HG03575 (cell line): ENCODE measurements at regions not wholly inside any gene's neighbourhood (a gene's known extent, or its start where the extent isn't known, plus 50 kb on each side); places are given as distances from the start of the nearest gene placed in this dataset.

Experiments used
- ATAC-seq: cut with Tn5 transposase; IDR thresholded peaks from one replicate; pipeline ENCODE4 v1.9.1; 2021; ENCODE audit not compliant: unreplicated experiment, insufficient number of reproducible peaks, low FRiP score; ENCODE audit errors: extremely low read depth

DNA sequence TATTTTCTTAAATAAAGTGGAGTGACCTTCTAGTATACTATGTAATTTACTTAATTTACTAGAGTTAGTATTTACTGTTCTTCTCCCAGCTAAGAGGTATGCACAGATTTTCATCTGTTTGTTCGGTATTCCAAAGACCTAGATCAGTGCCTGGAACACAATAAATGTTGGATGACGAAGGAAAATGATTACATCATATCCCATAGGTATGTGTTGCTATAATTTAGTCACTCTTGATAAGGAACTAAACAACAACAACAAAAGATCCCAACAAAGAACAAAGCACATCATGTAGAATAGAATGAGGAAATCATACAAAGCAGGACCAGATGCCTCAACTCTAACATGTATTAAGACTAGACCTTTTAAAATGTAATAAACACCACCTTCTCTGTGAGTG is 89.6 kb upstream of the ADGRF1 start:
- no peak for ATAC-seq

DNA sequence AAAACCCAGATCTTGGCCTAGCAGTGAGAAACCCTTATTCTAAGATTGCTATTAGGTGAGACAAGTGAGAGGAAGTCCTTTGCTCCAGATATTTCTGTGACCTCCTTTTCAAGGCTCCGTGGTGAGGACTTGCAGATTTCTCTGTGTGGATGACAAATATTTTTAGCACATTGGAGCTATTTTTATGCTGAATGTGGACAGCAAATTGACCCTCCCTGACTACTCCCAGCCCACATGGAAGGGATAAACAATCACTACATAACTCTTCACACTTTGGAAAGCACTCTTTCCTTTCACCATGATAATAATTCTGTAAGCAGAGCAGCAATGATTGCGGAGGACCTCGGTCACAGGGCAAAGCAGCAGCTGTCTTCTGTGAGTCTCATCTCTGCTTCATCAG is 88.0 kb upstream of the ADGRF1 start:
- no peak for ATAC-seq

DNA sequence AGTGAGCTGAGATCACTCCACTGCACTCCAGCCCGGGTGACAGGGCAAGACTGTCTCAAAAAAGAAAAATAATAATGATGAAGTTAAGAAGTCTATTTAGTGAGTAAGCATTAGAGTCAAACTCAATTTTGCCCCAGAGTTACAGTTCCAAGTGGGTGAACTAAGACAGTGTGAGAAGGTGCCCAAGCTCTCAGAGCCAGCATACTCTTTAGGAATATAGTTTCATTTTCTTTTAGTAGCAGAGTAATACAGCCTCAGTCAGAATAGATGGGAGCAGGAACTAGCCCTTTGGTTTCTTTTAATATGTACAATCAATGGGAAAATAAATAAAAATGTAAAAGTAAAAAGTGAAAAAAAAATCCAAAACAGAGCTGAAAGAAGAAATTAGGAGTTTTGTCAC is 87.0 kb upstream of the ADGRF1 start:
- ATAC-seq: no peak

DNA sequence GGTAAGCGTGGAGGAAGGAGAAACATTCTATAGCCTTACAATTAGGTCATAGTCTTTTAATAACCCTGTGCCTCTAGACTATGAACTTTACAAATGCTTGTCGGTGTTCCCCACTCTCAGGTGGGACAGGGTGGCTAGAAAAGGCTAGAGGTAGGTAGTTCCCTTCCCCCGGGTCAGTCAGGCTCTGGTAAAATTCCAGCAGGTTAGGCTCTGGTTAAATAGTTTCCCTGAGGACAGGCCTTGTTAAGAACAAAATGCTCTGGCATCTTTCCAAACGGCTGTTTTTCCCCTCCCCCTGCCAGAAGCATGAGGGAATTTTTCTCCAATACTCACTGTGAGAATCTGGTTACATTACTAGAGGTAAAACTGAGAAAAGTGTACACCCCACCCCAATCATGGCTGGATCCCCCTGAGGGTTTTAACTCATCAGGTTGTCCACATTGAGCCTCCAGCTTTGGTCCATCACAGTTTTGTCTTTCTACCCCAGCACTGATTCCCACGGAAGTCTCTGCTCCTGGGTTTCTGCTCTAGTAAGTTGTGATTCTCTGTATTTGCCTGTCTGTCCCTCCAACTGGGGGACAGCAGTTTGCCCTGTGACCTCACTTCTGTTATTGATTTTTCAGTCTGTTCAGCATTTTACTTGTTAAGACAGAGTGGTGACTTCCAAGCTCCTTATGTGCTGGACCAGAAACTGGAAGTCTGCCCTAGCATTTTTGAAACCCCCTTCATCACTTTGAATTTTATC is 84.7 kb upstream of the ADGRF1 start:
- no peak for ATAC-seq

DNA sequence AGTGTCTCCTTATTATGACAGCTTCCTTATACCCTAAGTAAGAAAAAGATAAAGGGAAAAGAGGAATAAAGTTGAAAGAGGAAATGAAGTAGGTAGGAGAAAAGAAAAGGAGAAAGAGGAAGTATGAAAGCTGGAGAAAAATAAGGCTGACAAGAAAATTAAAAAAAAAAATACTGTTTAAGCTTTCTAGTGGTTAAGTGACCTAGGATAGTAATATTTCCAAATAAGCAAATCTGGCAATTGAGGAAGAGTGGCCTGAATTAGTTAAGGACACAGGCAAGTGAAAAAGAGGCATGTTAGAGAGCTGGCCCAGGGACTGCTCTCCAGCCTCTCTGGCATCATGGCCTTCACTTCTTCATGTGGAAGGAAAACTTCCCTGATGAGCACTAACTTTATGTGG is 76.5 kb upstream of the ADGRF1 start:
- no peak for ATAC-seq

DNA sequence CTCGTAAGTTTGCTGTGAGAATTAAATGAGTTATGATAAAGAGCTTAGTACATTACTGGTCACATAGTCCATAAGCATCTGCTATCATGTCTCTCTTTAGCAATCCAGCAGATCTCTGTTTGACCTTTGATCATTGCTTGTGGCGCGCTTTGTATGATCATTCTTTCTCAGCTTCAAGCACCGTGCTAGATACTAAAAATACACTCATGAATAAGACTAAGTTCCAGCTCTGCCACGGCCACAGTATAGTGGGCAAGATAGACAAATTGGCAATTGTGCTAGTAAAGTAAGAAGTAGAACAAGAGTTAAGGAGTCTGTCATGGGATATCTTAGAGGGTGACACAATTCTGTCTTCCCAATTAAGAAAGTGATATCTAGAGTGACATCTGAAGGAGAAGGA is 75.2 kb upstream of the ADGRF1 start:
- no peak for ATAC-seq

- no peak for ATAC-seq
These were observed 74.5 kb upstream of the ADGRF1 start for GRCh38 chr6:47116606-47117005.

DNA sequence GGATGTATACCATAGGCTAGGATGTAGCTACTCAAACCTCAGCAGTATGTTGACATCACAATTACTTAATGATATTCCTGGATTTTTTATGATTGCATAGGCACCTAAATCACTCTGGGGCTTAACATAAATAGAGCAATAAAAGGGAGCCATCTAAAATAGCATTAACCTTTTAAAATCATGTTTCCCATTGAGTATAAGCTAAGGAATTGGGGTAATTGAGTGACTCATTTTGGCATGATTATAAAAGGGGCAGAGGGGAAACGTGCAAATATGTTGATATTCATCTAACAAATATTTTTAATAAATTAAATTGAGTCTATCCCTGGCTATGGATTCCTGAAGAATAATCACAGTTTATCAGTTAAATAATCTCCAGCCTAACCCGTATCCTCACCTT is 74.0 kb upstream of the ADGRF1 start:
- no peak for ATAC-seq

DNA sequence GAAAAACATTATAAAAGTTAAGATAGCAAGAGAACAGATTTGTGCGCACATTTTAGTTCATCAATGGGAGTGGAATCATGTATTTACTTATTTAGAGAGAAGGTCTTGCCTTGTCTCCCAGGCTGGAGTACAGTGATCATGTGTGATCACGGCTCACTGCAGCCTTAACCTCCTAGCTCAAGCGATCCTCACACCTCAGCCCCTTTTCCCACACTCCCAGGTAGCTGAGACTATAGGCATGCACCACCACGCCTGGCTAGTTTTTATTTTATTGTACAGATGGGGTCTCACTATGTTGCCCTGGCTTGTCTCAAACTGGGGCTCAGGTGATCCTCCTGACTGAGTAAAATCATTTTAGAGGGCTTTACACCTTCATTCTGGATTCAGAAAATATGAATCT is 72.3 kb upstream of the ADGRF1 start:
- no peak for ATAC-seq

DNA sequence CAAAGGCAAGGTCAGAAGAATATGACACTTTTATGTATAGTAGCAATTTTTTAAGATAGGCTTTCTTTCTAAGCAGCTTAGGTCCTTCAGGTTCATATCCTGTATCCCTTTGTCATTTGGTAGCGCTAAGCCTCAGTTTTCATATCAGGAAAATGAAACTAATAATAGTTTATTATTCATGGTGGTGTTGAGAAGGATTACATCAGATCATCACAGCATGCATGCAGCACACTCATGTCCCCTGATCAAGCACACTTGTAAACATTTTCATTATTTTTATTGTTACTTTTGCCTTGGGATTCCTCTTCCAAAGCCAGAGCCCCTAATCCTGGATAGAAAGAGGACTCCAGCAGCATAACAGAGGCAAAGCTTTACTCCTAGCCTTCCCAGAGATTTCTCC is 70.2 kb upstream of the ADGRF1 start:
- no peak for ATAC-seq

- no peak for ATAC-seq
These were observed 69.6 kb upstream of the ADGRF1 start for GRCh38 chr6:47111685-47112084.

DNA sequence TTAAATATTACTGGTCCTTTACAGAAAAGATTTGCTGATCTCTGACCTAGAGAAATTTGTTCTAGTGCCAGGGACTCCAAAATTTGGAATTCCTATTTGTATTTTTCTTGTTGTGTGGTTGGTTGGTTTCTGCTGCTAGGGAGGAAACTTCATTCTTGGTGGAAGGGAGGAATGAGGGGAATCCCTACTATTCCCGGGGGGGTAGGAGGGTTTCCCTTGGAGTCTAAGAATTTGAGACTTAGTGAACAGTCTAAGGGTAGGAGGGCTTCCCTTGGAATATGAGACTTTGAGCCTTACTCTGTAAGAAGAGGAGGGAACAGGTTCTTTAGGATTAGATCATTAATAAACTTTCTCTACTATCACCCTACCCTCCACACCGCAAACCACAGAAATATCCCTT is 67.1 kb upstream of the ADGRF1 start:
- ATAC-seq: no peak

DNA sequence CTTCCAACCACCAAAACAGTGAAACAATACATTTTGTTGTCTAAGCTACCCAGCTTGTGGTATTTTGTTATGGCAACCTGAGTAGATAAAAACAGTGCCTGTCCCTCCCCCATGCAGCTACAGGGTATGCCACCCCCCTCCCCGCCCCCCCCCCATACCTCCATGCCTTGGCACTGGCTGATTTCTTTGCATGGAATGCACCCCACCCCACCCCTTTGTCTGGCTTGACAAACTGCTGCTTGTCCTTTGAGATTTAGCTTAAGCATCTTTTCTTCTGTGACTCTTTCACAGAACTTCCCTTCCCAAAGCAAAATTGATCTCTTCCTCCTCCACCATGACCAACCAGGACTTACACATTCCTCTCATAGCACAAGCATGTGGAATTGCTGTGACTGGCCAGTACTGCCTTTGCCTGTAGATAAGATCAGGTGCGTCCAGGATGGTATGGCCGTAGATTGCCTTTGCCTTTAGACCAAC is 64.6 kb upstream of the ADGRF1 start:
- ATAC-seq: no peak

DNA sequence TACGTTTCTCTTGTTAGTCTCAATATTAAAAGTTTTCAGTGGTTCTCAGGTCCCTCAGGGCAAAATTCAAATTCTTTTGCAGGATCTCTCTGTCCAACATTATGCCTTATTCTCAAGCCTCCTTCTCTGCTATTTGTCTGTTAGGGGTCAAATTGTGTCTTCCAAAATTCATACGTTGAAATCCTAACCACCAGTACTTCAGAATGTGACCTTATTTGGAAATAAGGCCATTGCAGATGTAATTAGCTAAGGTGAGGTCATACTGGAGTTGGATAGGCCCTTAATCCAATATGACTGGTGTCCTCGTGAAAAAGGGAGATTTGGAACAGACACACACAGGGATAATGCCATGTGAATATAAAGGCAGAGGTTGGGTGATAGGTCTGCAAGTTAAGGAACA is 64.1 kb upstream of the ADGRF1 start:
- no peak for ATAC-seq

- ATAC-seq: no peak
These were observed 63.5 kb upstream of the ADGRF1 start for GRCh38 chr6:47105469-47106178.

DNA sequence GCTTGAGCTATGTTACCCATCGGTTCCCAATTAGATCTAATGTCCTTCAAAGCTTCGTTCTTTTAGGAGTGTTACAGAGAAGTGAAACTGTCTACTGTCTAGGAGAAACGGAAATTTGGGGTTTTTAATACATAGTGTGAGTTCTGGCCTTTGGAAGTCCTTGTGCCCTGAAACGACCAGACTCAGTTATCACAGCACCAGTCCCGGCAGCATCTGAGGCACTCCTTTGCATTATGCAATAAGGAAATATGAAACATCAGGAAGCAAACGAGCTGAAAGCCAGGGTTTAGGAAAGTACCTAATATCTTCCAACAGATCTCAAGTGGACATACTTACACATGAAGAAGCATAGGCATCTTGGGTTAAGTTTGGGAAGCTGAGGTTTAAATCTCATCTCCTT is 61.8 kb upstream of the ADGRF1 start:
- ATAC-seq: no peak

DNA sequence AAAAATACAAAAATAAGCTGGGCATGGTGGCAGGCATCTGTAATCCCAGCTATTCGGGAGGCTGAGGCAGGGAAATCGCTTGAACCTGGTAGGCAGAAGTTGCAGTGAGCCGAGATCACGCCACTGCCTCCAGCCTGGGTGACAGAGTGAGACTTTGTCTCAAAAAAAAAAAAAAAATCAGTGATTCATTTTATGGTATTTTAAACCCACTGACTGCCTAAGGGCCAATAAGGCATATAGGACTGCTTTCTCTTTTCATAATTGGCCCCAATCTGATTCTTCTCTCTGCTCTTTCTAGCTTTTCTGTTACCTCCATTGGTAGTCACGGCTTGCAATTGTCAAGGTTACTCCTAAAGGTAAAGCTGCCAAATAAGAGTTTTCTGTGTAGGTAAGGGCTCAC is 60.2 kb upstream of the ADGRF1 start:
- no peak for ATAC-seq

- ATAC-seq: no peak
These were observed 56.5 kb upstream of the ADGRF1 start for GRCh38 chr6:47098570-47098993.

GRCh38 chr6:47097092-47097945 is 55.2 kb upstream of the ADGRF1 start:
- ATAC-seq: peak; percentile 74
